ENCODE measurements at regions not wholly inside any gene's neighbourhood (a gene's known extent, or its start where the extent isn't known, plus 50 kb on each side); places are given as distances from the start of the nearest gene placed in this dataset.

- Mint-ChIP-seq H3K9me3 (no peaks in the 10 kb centered on the region), H3K4me1 (no peaks in the 10 kb centered on the region), H3K36me3 (ENCODE audit: low read depth) (no peaks in the 10 kb centered on the region), H3K4me3 (no peak overlapping the region), H3K27me3 (ENCODE audit: low read depth) (no peaks in the 10 kb centered on the region), H3K27ac (peak overlapping the region in 2 of 3 experiments; percentile 28 to 56)
- no peak for TF ChIP-seq CTCF (IDR thresholded peaks at IDR 0.05; ENCODE audit: unreplicated experiment in 3 of 3)
Observed at GRCh38 chr2:198715302-198715835, 742.4 kb downstream of the SATB2 start.

- Mint-ChIP-seq H3K4me3 (no peak overlapping the region), H3K36me3 (ENCODE audit: low read depth) (no peaks in the 10 kb centered on the region), H3K27ac (no peak overlapping the region), H3K4me1 (no peaks in the 10 kb centered on the region), H3K27me3 (ENCODE audit: low read depth) (no peaks in the 10 kb centered on the region), H3K9me3 (no peaks in the 10 kb centered on the region)
- no peak for TF ChIP-seq CTCF (IDR thresholded peaks at IDR 0.05; ENCODE audit: unreplicated experiment in 3 of 3)
Observed at GRCh38 chr2:198712485-198712884, 745.3 kb downstream of the SATB2 start.

GRCh38 chr2:198711484-198711883 lies 746.3 kb downstream of the SATB2 start:
- Mint-ChIP-seq H3K36me3 (ENCODE audit: low read depth) (no peaks in the 10 kb centered on the region), H3K27ac (no peak overlapping the region), H3K9me3 (no peaks in the 10 kb centered on the region), H3K27me3 (ENCODE audit: low read depth) (no peaks in the 10 kb centered on the region), H3K4me3 (no peak overlapping the region), H3K4me1 (peaks cover 3% of the 10 kb centered on the region)
- TF ChIP-seq CTCF (IDR thresholded peaks at IDR 0.05; ENCODE audit: unreplicated experiment in 3 of 3) = no peak

- H3K4me1 Mint-ChIP-seq = peaks cover 8% of the 10 kb centered on the region
- no peak overlapping the region for H3K27ac Mint-ChIP-seq
- no peaks in the 10 kb centered on the region for H3K27me3 Mint-ChIP-seq (ENCODE audit: low read depth)
- no peak for TF ChIP-seq CTCF (IDR thresholded peaks at IDR 0.05; ENCODE audit: unreplicated experiment in 3 of 3)
- no peaks in the 10 kb centered on the region for H3K9me3 Mint-ChIP-seq
- no peaks in the 10 kb centered on the region for H3K36me3 Mint-ChIP-seq (ENCODE audit: low read depth)
- no peak overlapping the region for H3K4me3 Mint-ChIP-seq
Observed at GRCh38 chr2:198710562-198710961, 747.2 kb downstream of the SATB2 start.

- no peaks in the 10 kb centered on the region for H3K36me3 Mint-ChIP-seq (ENCODE audit: low read depth)
- H3K4me1 Mint-ChIP-seq = peaks cover 8% of the 10 kb centered on the region
- no peak overlapping the region for H3K4me3 Mint-ChIP-seq
- no peak for TF ChIP-seq CTCF (IDR thresholded peaks at IDR 0.05; ENCODE audit: unreplicated experiment in 3 of 3)
- H3K27ac Mint-ChIP-seq = peak overlapping the region in 2 of 3 experiments; percentile 30 to 54
- H3K9me3 Mint-ChIP-seq = no peaks in the 10 kb centered on the region
- H3K27me3 Mint-ChIP-seq (ENCODE audit: low read depth) = no peaks in the 10 kb centered on the region
Observed at GRCh38 chr2:198706476-198707082, 751.2 kb downstream of the SATB2 start.

- Mint-ChIP-seq H3K4me1 (peaks cover 8% of the 10 kb centered on the region), H3K36me3 (ENCODE audit: low read depth) (no peaks in the 10 kb centered on the region), H3K27ac (peak overlapping the region in 1 of 3 experiments; percentile 55), H3K27me3 (ENCODE audit: low read depth) (no peaks in the 10 kb centered on the region), H3K4me3 (no peak overlapping the region), H3K9me3 (no peaks in the 10 kb centered on the region)
- TF ChIP-seq CTCF (IDR thresholded peaks at IDR 0.05; ENCODE audit: unreplicated experiment in 3 of 3) = no peak
Observed at GRCh38 chr2:198703281-198703680, 754.5 kb downstream of the SATB2 start.
